ENCODE measurements at regions not wholly inside any gene's neighbourhood (a gene's known extent, or its start where the extent isn't known, plus 50 kb on each side); places are given as distances from the start of the nearest gene placed in this dataset.

DNA sequence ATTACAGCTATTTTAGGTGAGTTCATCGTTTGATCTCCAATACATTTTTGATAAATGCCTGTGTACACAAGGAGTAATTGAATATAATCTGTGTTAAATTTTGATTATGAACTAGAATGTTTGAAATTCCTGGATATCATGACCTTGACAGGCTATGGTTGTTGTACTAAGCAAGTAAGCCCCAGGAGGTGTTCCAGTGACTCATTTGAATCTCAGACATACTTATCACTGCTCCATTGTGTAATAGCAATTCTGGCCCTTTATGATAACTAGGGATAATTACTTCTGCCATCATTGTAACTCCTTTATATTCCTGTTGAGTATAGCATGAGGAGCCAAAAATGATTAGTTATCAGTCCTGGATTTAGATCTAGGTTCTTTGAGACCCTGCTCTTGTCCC is 1424.6 kb upstream of the ADGRB3 start:
- Histone ChIP-seq H2AFZ (no peak overlapping the region), H3K4me2 (no peak overlapping the region), H3K36me3 (replicated peaks; ENCODE audit: insufficient read depth, low read depth) (no peaks in the 10 kb centered on the region), H3K79me2 (no peaks in the 10 kb centered on the region), H3K9me3 (ENCODE audit: low read depth) (no peaks in the 10 kb centered on the region), H3K9me2 (replicated peaks; ENCODE audit: insufficient read depth) (no peaks in the 10 kb centered on the region), H3K4me1 (ENCODE audit: insufficient read depth) (no peaks in the 10 kb centered on the region), H3K4me3 (no peak overlapping the region), H4K20me1 (ENCODE audit: insufficient read depth, poor library complexity, severe bottlenecking) (no peaks in the 10 kb centered on the region), H3K27ac (no peak overlapping the region), H3K27me3 (no peaks in the 10 kb centered on the region)
- WGBS (ENCODE audit: low lambda C conversion rate, missing lambda C conversion rate): 78% methylated on average over 1 of the region's 1 CpG
- DNase-seq (ENCODE audit: low spot score): peak; percentile 12
- TF ChIP-seq EZH2phosphoT487 (IDR thresholded peaks at IDR 0.05; ENCODE audit: low read depth, severe bottlenecking, unreplicated experiment) (no peak), EZH2 (IDR thresholded peaks at IDR 0.05; ENCODE audit: borderline replicate concordance) (no peak)
- TF ChIP-seq, protein P1, sequence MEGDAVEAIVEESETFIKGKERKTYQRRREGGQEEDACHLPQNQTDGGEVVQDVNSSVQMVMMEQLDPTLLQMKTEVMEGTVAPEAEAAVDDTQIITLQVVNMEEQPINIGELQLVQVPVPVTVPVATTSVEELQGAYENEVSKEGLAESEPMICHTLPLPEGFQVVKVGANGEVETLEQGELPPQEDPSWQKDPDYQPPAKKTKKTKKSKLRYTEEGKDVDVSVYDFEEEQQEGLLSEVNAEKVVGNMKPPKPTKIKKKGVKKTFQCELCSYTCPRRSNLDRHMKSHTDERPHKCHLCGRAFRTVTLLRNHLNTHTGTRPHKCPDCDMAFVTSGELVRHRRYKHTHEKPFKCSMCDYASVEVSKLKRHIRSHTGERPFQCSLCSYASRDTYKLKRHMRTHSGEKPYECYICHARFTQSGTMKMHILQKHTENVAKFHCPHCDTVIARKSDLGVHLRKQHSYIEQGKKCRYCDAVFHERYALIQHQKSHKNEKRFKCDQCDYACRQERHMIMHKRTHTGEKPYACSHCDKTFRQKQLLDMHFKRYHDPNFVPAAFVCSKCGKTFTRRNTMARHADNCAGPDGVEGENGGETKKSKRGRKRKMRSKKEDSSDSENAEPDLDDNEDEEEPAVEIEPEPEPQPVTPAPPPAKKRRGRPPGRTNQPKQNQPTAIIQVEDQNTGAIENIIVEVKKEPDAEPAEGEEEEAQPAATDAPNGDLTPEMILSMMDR (IDR thresholded peaks at IDR 0.05; ENCODE audit: poor library complexity): no peak

DNA sequence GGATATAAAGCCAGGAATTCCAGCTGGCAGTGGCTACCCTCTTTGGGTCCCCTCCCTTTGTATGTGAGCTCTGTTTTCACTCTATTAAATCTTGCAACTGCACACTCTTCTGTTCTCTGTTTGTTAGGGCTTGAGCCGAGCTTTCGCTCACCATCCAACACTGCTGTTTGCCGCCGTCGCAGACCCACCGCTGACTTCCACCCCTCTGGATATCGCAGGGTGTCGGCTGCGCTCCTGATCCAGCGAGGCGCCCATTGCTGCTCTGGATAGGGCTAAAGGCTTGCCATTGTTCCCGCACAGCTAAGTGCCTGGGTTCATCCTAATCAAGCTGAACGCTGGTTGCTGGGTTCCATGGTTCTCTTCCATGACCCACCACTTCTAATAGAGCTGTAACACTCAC is 1433.5 kb upstream of the ADGRB3 start:
- Histone ChIP-seq H3K4me3 (no peak overlapping the region), H3K27ac (no peak overlapping the region), H3K9me2 (replicated peaks; ENCODE audit: insufficient read depth) (no peaks in the 10 kb centered on the region), H3K36me3 (replicated peaks; ENCODE audit: insufficient read depth, low read depth) (no peaks in the 10 kb centered on the region), H3K4me1 (ENCODE audit: insufficient read depth) (no peaks in the 10 kb centered on the region), H3K79me2 (no peaks in the 10 kb centered on the region), H3K4me2 (no peak overlapping the region), H3K27me3 (no peaks in the 10 kb centered on the region), H2AFZ (no peak overlapping the region), H3K9me3 (ENCODE audit: low read depth) (no peaks in the 10 kb centered on the region), H4K20me1 (ENCODE audit: insufficient read depth, poor library complexity, severe bottlenecking) (no peaks in the 10 kb centered on the region)
- no peak for DNase-seq (ENCODE audit: low spot score)
- TF ChIP-seq EZH2phosphoT487 (IDR thresholded peaks at IDR 0.05; ENCODE audit: low read depth, severe bottlenecking, unreplicated experiment) (no peak), EZH2 (IDR thresholded peaks at IDR 0.05; ENCODE audit: borderline replicate concordance) (no peak)
- TF ChIP-seq, protein P1 (IDR thresholded peaks at IDR 0.05; ENCODE audit: poor library complexity): no peak
- 97% methylated on average over 13 of the region's 13 CpGs for WGBS (ENCODE audit: low lambda C conversion rate, missing lambda C conversion rate)

DNA sequence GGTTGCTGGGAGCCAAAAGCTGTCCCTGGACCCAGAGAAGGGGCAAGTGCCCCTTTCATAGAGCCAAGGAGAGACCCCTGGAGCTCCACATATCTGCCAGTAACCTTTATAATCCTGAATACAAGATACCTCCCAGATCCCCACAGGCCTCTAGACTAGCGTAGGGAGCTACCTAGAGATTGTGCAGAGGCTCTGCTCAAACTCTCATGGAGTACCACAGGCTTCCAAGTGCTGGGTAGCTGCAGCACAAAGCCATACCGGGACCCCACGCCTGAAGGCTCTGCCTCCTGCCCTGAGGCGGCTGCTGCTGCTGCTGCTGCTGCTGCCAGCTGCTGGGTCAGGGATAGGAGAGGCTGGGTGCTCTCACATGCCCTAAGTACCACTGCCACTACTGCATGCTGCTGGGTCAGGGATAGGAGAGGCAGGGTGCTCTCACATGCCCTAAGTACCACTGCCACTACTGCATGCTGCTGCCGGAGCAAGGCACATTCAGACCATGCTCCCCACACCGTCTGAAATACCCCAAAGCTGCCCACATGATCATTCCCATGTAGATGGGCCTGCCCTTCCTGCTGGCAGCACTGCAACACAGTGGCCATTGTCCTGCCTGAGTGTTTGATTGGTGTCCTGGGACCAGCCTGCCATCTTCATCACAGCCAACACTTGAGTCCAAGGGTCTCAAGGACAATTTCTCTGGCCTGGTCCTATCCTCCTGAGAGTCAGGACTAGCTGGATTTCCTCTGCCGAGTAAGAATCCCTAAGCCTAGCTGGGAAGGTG is 1434.3 kb upstream of the ADGRB3 start:
- DNase-seq (ENCODE audit: low spot score): no peak
- no peaks in the 10 kb centered on the region for H3K4me1 ChIP-seq (ENCODE audit: insufficient read depth)
- no peaks in the 10 kb centered on the region for H3K36me3 ChIP-seq (replicated peaks; ENCODE audit: insufficient read depth, low read depth)
- no peaks in the 10 kb centered on the region for H3K79me2 ChIP-seq
- no peak for TF ChIP-seq EZH2phosphoT487 (IDR thresholded peaks at IDR 0.05; ENCODE audit: low read depth, severe bottlenecking, unreplicated experiment)
- TF ChIP-seq EZH2 (IDR thresholded peaks at IDR 0.05; ENCODE audit: borderline replicate concordance): no peak
- TF ChIP-seq, protein P1 (IDR thresholded peaks at IDR 0.05; ENCODE audit: poor library complexity): no peak
- WGBS (ENCODE audit: low lambda C conversion rate, missing lambda C conversion rate): 87% methylated on average over 7 of the region's 7 CpGs
- no peaks in the 10 kb centered on the region for H3K27me3 ChIP-seq
- no peaks in the 10 kb centered on the region for H4K20me1 ChIP-seq (ENCODE audit: insufficient read depth, poor library complexity, severe bottlenecking)
- H3K9me3 ChIP-seq (ENCODE audit: low read depth): no peaks in the 10 kb centered on the region
- H3K4me3 ChIP-seq: no peak overlapping the region
- H3K4me2 ChIP-seq: no peak overlapping the region
- H3K9me2 ChIP-seq (replicated peaks; ENCODE audit: insufficient read depth): no peaks in the 10 kb centered on the region
- no peak overlapping the region for H3K27ac ChIP-seq
- no peak overlapping the region for H2AFZ ChIP-seq

Measured in hepatocyte (in vitro differentiated cells).